Colonic mucosa (tissue), 4 donors: ENCODE measurements at regions not wholly inside any gene's neighbourhood (a gene's known extent, or its start where the extent isn't known, plus 50 kb on each side); places are given as distances from the start of the nearest gene placed in this dataset.

ENCODE experiments used
- DNase-seq: peaks from one replicate; pipeline ENCODE4 v3.0.0-alpha.2; 2020
- H3K27ac ChIP-seq: fragments of 200-600 bp; one replicate; pipeline ENCODE4 v1.8.0; 2021
- H3K27me3 ChIP-seq: fragments of 200-600 bp; one replicate; pipeline ENCODE4 v1.8.0; 2021
- H3K36me3 ChIP-seq: fragments of 200-600 bp; one replicate; pipeline ENCODE4 v1.8.0; 2021
- H3K4me1 ChIP-seq: fragments of 200-600 bp; one replicate; pipeline ENCODE4 v1.8.0; 2021; ENCODE audit warnings: mild to moderate bottlenecking
- H3K4me3 ChIP-seq: fragments of 200-600 bp; one replicate; pipeline ENCODE4 v1.8.0; 2021
- H3K9ac ChIP-seq, 2 donors: one replicate each; pipeline ENCODE4 v1.7.0; 2013; ENCODE audit warnings: control low read depth in 2 of 2, low read depth in 2 of 2, low read length in 2 of 2
- H3K9me3 ChIP-seq: fragments of 200-600 bp; one replicate; pipeline ENCODE4 v1.8.0; 2021
- intact Hi-C: fragments of 100-400 bp; cut with DNase I; formaldehyde crosslinking; loops from one replicate; pipeline ENCODE4 v1.14.1; 2022
- TF ChIP-seq, protein P1 (sequence below): fragments of 200-600 bp; IDR thresholded peaks from one replicate; pipeline ENCODE4 v1.8.0; 2022; ENCODE audit warnings: antibody characterized with exemption, mild to moderate bottlenecking
- donor health status: healthy.
- donor health status: DM: no; HTN: no; CAD: no.
- donor health status: DM: no; HTN: no; CAD: no.

DNA sequence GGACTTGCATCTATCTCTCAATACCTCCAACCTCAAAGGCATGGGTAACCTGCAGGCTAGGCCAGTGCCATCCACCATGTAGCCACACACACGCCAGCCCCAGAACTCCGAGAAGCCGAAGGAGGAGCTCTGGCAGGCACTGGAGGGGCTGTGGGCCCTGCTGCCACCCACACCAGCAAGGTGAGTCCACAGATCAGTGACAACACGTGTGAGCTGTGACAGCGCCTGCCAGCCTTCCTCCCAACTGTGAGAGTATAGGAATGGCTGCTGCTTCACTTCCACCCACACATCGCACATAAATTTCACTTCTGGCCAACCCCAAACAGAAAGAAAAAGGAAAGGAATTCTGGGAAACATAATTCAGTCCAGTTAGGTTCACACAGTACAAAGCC, 422.6 kb downstream of the BCOR start:
- no peaks in the 10 kb centered on the region for H3K9me3 ChIP-seq
- H3K27ac ChIP-seq: no peak overlapping the region
- intact Hi-C loops: no loop called here

GRCh38 chrX:39675619-39676018, 422.1 kb downstream of the BCOR start:
- no peaks in the 10 kb centered on the region for H3K27me3 ChIP-seq
- no peaks in the 10 kb centered on the region for H3K9me3 ChIP-seq
- intact Hi-C loops: no loop called here
- DNase-seq: peak; percentile 44
- no peak overlapping the region for H3K27ac ChIP-seq
- no peak overlapping the region for H3K9ac ChIP-seq
- no peaks in the 10 kb centered on the region for H3K4me1 ChIP-seq
- no peaks in the 10 kb centered on the region for H3K36me3 ChIP-seq
- TF ChIP-seq, protein P1, sequence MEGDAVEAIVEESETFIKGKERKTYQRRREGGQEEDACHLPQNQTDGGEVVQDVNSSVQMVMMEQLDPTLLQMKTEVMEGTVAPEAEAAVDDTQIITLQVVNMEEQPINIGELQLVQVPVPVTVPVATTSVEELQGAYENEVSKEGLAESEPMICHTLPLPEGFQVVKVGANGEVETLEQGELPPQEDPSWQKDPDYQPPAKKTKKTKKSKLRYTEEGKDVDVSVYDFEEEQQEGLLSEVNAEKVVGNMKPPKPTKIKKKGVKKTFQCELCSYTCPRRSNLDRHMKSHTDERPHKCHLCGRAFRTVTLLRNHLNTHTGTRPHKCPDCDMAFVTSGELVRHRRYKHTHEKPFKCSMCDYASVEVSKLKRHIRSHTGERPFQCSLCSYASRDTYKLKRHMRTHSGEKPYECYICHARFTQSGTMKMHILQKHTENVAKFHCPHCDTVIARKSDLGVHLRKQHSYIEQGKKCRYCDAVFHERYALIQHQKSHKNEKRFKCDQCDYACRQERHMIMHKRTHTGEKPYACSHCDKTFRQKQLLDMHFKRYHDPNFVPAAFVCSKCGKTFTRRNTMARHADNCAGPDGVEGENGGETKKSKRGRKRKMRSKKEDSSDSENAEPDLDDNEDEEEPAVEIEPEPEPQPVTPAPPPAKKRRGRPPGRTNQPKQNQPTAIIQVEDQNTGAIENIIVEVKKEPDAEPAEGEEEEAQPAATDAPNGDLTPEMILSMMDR: no peak
- no peak overlapping the region for H3K4me3 ChIP-seq

More for the DNA sequence above, 422.6 kb downstream of the BCOR start:
- Histone ChIP-seq H3K4me3 (no peak overlapping the region), H3K9ac (no peak overlapping the region), H3K27me3 (no peaks in the 10 kb centered on the region), H3K36me3 (no peaks in the 10 kb centered on the region), H3K4me1 (no peaks in the 10 kb centered on the region)
- TF ChIP-seq, protein P1: no peak
- DNase-seq: no peak

DNA sequence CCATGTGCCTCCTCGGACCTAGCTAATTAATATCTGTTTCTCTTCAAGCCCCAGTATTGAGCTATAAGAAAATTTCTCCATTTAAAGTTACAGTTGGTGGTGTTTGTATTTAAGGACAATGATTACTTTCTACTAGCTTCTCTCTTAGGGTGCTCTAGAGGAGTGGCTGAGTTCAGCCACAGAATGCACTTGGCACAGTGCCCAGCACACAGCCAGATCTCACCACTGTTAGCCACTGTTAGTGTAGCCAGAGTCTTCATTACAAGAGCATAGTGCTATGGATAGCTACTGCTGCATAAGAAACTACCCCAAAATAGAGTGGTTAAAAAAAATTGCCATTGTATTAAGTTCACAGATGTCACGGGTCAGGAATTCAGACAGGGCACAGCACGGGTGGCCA, 421.3 kb downstream of the BCOR start:
- Histone ChIP-seq H3K4me3 (no peak overlapping the region), H3K27ac (no peak overlapping the region), H3K9me3 (no peaks in the 10 kb centered on the region), H3K36me3 (no peaks in the 10 kb centered on the region), H3K27me3 (no peaks in the 10 kb centered on the region), H3K4me1 (no peaks in the 10 kb centered on the region), H3K9ac (no peak overlapping the region)
- TF ChIP-seq, protein P1: no peak
- DNase-seq: no peak
- intact Hi-C loops: no loop called here

DNA sequence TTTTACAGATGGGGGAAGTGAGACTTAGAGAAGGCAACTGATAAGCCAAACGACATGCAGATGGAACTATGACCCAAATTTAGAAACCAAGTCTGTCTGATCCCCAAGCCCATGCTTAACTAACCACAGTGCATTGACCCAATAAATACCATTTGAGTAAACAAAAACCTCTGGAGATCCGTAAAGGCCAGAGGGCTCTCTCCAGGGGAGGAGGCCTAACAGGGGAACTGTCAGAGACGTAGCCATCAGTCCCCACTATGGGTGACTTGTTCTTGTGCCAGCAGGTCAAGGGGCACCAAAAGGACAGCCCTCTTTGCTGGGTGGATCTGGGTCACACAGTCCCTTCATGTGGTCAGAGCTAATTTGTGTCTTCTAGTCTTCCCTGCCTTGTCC, 420.2 kb downstream of the BCOR start:
- Histone ChIP-seq H3K9me3 (no peaks in the 10 kb centered on the region), H3K36me3 (no peaks in the 10 kb centered on the region), H3K4me3 (no peak overlapping the region), H3K9ac (no peak overlapping the region), H3K27me3 (no peaks in the 10 kb centered on the region), H3K27ac (no peak overlapping the region), H3K4me1 (no peaks in the 10 kb centered on the region)
- TF ChIP-seq, protein P1: no peak
- no peak for DNase-seq
- intact Hi-C loops: no loop called here

GRCh38 chrX:39677978-39678791, 419.6 kb downstream of the BCOR start:
- Histone ChIP-seq H3K36me3 (no peaks in the 10 kb centered on the region), H3K27ac (no peak overlapping the region), H3K27me3 (no peaks in the 10 kb centered on the region), H3K9ac (no peak overlapping the region), H3K9me3 (no peaks in the 10 kb centered on the region), H3K4me1 (no peaks in the 10 kb centered on the region), H3K4me3 (no peak overlapping the region)
- TF ChIP-seq, protein P1: no peak
- DNase-seq: no peak
- intact Hi-C loops: no loop called here
